Thyroid gland (tissue), 4 donors: ENCODE measurements at regions not wholly inside any gene's neighbourhood (a gene's known extent, or its start where the extent isn't known, plus 50 kb on each side); places are given as distances from the start of the nearest gene placed in this dataset.

Experiments used
- DNase-seq, 2 donors: peaks; one replicate each; pipeline ENCODE4 v3.0.0-alpha.2; 2019
- H3K27ac ChIP-seq, 3 donors: fragments of 200-600 bp; sonication (generic); 1 replicate in 2 of 3; 2 replicates in 1 of 3; pipeline ENCODE4 v1.5.1; 2016 to 2019; ENCODE audit warnings: mild to moderate bottlenecking in 1 of 3, moderate library complexity in 1 of 3
- H3K27me3 ChIP-seq: fragments of 200-600 bp; sonication (generic); one replicate; pipeline ENCODE4 v1.5.1; 2019
- H3K36me3 ChIP-seq, 2 donors: fragments of 200-600 bp; sonication (generic); one replicate each; pipeline ENCODE4 v1.5.1; 2016 to 2019
- H3K4me1 ChIP-seq, 2 donors: fragments of 200-600 bp; sonication (generic); one replicate each; pipeline ENCODE4 v1.5.1; 2017 to 2019
- H3K4me3 ChIP-seq, 3 donors: fragments of 200-600 bp; sonication (generic); replicated peaks in 1 of 3; 1 replicate in 2 of 3; 2 replicates in 1 of 3; pipeline ENCODE4 v1.5.1; 2016; ENCODE audit warnings: mild to moderate bottlenecking in 1 of 3
- H3K9me3 ChIP-seq: fragments of 200-600 bp; sonication (generic); one replicate; pipeline ENCODE4 v1.5.1; 2017
- POLR2A ChIP-seq, 2 donors: fragments of 450-650 bp; IDR thresholded peaks; one replicate each; pipeline ENCODE4 v1.6.1; 2017; ENCODE audit warnings: antibody characterized with exemption in 2 of 2, mild to moderate bottlenecking in 2 of 2, moderate library complexity in 1 of 2
- WGBS, 2 donors: methylation state at CpG; one replicate each; pipeline ENCODE4 v1.1.5; 2017; 5-methylcytosine and 5-hydroxymethylcytosine counted together
- intact Hi-C: fragments of 100-400 bp; cut with DNase I; formaldehyde crosslinking; loops from one replicate; pipeline ENCODE4 v1.15.1; 2023
- TF ChIP-seq, protein P1 (sequence below), 6 experiments: fragments of 200-600 bp in 3 of 6; fragments of 450-650 bp in 3 of 6; sonication (generic) in 3 of 6; IDR thresholded peaks; one replicate each; pipeline ENCODE4 v1.5.1; 2016 to 2019; ENCODE audit warnings: antibody characterized with exemption in 6 of 6, mild to moderate bottlenecking in 2 of 6, inconsistent platforms in 1 of 6, moderate library complexity in 1 of 6

DNA sequence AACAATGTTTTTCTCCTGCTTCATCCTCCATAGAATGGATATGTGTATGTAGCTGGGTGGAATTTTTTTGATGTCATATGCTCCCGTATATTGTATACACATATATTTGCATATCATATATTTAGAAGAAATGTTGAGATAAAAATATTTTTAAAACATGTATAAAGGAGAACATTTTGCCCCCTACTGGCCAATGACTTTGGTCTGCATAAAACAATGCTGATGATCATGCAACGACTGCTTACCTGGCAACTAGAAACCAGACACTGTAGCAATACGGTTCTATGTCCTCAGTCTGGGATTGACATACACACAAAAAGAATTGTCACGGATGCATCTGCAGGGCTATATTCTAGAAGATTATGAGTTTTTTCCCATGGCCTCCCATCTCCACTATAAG, 503.6 kb downstream of the ELAVL2 start:
- 63% methylated on average over 4 of the region's 4 CpGs for WGBS, 2 donors

DNA sequence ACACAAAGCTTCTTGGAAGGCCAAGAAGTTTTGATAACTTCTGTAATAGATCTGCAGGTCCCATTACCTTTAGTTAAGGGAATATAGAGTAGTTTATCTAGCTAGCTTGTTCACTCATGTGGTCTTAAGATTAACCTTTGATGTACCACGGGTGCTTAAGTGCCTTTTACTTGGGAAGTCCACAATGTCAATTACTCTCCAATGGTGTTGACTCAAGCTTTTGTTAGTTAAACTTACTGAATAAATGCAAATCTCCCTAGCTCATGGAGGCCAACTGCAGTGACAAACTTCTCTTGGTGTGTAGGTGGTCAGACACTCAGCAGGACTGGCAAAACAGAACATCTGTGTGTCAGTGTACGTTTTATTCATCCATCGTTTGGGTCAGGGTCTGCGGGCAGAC, 501.5 kb downstream of the ELAVL2 start:
- Histone ChIP-seq H3K4me3 (no peak overlapping the region), H3K27me3 (no peaks in the 10 kb centered on the region), H3K4me1 (no peaks in the 10 kb centered on the region), H3K27ac (no peak overlapping the region), H3K36me3 (no peaks in the 10 kb centered on the region), H3K9me3 (no peaks in the 10 kb centered on the region)
- TF ChIP-seq, protein P1, sequence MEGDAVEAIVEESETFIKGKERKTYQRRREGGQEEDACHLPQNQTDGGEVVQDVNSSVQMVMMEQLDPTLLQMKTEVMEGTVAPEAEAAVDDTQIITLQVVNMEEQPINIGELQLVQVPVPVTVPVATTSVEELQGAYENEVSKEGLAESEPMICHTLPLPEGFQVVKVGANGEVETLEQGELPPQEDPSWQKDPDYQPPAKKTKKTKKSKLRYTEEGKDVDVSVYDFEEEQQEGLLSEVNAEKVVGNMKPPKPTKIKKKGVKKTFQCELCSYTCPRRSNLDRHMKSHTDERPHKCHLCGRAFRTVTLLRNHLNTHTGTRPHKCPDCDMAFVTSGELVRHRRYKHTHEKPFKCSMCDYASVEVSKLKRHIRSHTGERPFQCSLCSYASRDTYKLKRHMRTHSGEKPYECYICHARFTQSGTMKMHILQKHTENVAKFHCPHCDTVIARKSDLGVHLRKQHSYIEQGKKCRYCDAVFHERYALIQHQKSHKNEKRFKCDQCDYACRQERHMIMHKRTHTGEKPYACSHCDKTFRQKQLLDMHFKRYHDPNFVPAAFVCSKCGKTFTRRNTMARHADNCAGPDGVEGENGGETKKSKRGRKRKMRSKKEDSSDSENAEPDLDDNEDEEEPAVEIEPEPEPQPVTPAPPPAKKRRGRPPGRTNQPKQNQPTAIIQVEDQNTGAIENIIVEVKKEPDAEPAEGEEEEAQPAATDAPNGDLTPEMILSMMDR (IDR thresholded peaks at IDR 0.05): no peak
- no peak for TF ChIP-seq POLR2A (IDR thresholded peaks at IDR 0.05)
- DNase-seq: no peak
- WGBS, 2 donors: 64 to 70% methylated on average over 4 of the region's 4 CpGs
- intact Hi-C loops: no loop called here

More for the DNA sequence above, 503.6 kb downstream of the ELAVL2 start:
- Histone ChIP-seq H3K4me1 (no peaks in the 10 kb centered on the region), H3K4me3 (no peak overlapping the region), H3K27me3 (no peaks in the 10 kb centered on the region), H3K36me3 (no peaks in the 10 kb centered on the region), H3K27ac (no peak overlapping the region), H3K9me3 (no peaks in the 10 kb centered on the region)
- TF ChIP-seq POLR2A (IDR thresholded peaks at IDR 0.05): no peak
- TF ChIP-seq, protein P1 (IDR thresholded peaks at IDR 0.05): peak in 1 of 6 experiments; percentile 28
- no peak for DNase-seq
- intact Hi-C loops: no loop called here

DNA sequence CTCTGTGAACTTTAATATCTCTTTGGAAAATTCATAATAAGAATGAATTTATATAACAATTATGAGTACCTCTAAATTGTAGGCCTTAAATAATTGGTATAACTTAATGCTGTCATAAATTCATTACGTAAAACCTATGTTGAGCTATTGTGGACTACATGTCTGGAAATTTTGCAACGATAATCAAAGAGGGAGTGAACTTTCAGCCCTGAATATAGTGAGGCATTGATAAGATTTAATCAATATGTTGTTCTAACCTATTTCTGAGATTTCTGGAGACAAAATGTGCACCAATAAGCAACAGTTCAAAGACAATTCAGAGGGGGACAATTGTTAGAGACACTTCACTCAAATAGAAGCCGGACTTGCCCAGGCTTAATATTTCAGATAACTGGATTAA, 499.4 kb downstream of the ELAVL2 start:
- Histone ChIP-seq H3K36me3 (no peaks in the 10 kb centered on the region), H3K9me3 (no peaks in the 10 kb centered on the region), H3K27ac (no peak overlapping the region), H3K4me3 (no peak overlapping the region), H3K4me1 (no peaks in the 10 kb centered on the region), H3K27me3 (no peaks in the 10 kb centered on the region)
- DNase-seq: no peak
- TF ChIP-seq POLR2A (IDR thresholded peaks at IDR 0.05): no peak
- TF ChIP-seq, protein P1 (IDR thresholded peaks at IDR 0.05): no peak
- WGBS, 2 donors: 92 to 98% methylated on average over 3 of the region's 3 CpGs
- intact Hi-C loops: no loop called here

DNA sequence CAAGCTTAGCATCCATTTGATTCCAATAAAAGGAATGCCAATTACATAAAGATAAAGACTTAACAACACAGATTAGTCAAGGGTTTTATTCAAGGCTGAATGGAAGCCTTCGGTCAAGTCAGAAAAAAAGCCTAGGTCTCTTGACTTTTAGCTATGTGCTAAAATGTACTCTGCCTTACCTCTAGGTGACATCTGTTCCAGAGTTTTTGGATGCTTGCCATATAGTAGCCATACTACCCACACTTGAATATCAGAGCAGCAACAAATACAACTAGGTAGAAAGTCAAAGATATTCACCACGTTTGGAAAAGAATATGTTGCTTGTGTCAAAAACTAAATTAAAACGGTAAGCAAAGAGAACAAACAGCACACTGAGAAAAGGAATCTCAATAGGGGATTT, 484.7 kb downstream of the ELAVL2 start:
- Histone ChIP-seq H3K4me3 (no peak overlapping the region), H3K27me3 (no peaks in the 10 kb centered on the region), H3K4me1 (no peaks in the 10 kb centered on the region), H3K9me3 (no peaks in the 10 kb centered on the region), H3K36me3 (no peaks in the 10 kb centered on the region), H3K27ac (no peak overlapping the region)
- TF ChIP-seq POLR2A (IDR thresholded peaks at IDR 0.05): no peak
- TF ChIP-seq, protein P1 (IDR thresholded peaks at IDR 0.05): no peak
- intact Hi-C loops: no loop called here
- DNase-seq: no peak
- 54 to 59% methylated on average over 3 of the region's 3 CpGs for WGBS, 2 donors

DNA sequence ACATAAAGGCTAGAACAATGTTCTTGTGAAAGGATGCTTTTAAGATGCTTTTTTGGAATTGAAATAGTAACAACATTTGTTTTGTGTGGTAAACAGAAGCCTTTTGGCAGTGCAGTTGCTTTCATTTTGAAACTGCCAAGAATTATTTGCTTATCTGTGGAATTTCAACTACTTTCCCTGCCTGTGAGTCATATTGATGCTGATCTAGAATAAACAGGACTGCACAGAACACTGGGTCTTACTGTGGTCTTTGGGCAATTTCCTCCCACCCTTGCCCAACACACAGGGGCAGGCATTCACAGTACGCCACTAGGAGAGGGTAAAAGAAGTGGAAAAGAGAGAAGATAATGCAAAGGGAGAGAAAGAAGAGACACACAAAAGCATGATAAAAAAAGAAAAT, 483.7 kb downstream of the ELAVL2 start:
- Histone ChIP-seq H3K4me1 (no peaks in the 10 kb centered on the region), H3K27ac (no peak overlapping the region), H3K9me3 (no peaks in the 10 kb centered on the region), H3K36me3 (no peaks in the 10 kb centered on the region), H3K4me3 (no peak overlapping the region), H3K27me3 (no peaks in the 10 kb centered on the region)
- intact Hi-C loops: no loop called here
- DNase-seq: no peak
- WGBS, 2 donors: 46 to 62% methylated on average over 1 of the region's 1 CpG
- TF ChIP-seq, protein P1 (IDR thresholded peaks at IDR 0.05): no peak
- no peak for TF ChIP-seq POLR2A (IDR thresholded peaks at IDR 0.05)
